ENCODE measurements at regions not wholly inside any gene's neighbourhood (a gene's known extent, or its start where the extent isn't known, plus 50 kb on each side); places are given as distances from the start of the nearest gene placed in this dataset.
"Not testable (repeated sequence)": the region's sequence is repeated elsewhere in the genome, so short reads cannot be mapped to it uniquely, and the experiment has no call there.

GRCh38 chr11:129503646-129504045, 128.0 kb downstream of the BARX2 start:
- no peak for DNase-seq

GRCh38 chr11:129505266-129505665, 129.6 kb downstream of the BARX2 start:
- no peak for DNase-seq

- no peak for DNase-seq
These were observed 132.5 kb downstream of the BARX2 start for GRCh38 chr11:129508163-129508562.

GRCh38 chr11:129528296-129528695, 152.6 kb downstream of the BARX2 start:
- DNase-seq, result no peak

GRCh38 chr11:129530154-129530895, 154.7 kb downstream of the BARX2 start:
- no peak for DNase-seq

- DNase-seq, result no peak
These were observed 157.7 kb downstream of the BARX2 start for GRCh38 chr11:129533395-129533794.

GRCh38 chr11:129536338-129536737, 160.7 kb downstream of the BARX2 start:
- DNase-seq, result no peak

- no peak for DNase-seq
These were observed 162.7 kb downstream of the BARX2 start for GRCh38 chr11:129538323-129538722.

GRCh38 chr11:129543515-129544290, 168.1 kb downstream of the BARX2 start:
- DNase-seq, result no peak

- no peak for DNase-seq
These were observed 169.0 kb downstream of the BARX2 start for GRCh38 chr11:129544691-129545090.

- DNase-seq, result no peak
These were observed 170.6 kb downstream of the BARX2 start for GRCh38 chr11:129546266-129546665.

GRCh38 chr11:129557421-129557820, 181.8 kb downstream of the BARX2 start:
- no peak for DNase-seq

GRCh38 chr11:129569007-129569406, 193.4 kb downstream of the BARX2 start:
- DNase-seq, result no peak

GRCh38 chr11:129572667-129573066, 197.0 kb downstream of the BARX2 start:
- not testable (repeated sequence) for DNase-seq

GRCh38 chr11:129573161-129573560, 197.5 kb downstream of the BARX2 start:
- no peak for DNase-seq

- DNase-seq, result no peak
These were observed 198.8 kb downstream of the BARX2 start for GRCh38 chr11:129574431-129574830.

GRCh38 chr11:129576652-129577051, 201.0 kb downstream of the BARX2 start:
- DNase-seq, result no peak

- no peak for DNase-seq
These were observed 202.4 kb downstream of the BARX2 start for GRCh38 chr11:129578006-129578405.

GRCh38 chr11:129580278-129580677, 204.6 kb downstream of the BARX2 start:
- no peak for DNase-seq

GRCh38 chr11:129584316-129584715, 208.7 kb downstream of the BARX2 start:
- DNase-seq, result no peak

- no peak for DNase-seq
These were observed 213.7 kb downstream of the BARX2 start for GRCh38 chr11:129589190-129589860.

- DNase-seq, result no peak
These were observed 214.5 kb downstream of the BARX2 start for GRCh38 chr11:129590030-129590752.

Measured in effector CD8-positive, alpha-beta T cell (primary cell).